ENCODE measurements at regions not wholly inside any gene's neighbourhood (a gene's known extent, or its start where the extent isn't known, plus 50 kb on each side); places are given as distances from the start of the nearest gene placed in this dataset.

DNA sequence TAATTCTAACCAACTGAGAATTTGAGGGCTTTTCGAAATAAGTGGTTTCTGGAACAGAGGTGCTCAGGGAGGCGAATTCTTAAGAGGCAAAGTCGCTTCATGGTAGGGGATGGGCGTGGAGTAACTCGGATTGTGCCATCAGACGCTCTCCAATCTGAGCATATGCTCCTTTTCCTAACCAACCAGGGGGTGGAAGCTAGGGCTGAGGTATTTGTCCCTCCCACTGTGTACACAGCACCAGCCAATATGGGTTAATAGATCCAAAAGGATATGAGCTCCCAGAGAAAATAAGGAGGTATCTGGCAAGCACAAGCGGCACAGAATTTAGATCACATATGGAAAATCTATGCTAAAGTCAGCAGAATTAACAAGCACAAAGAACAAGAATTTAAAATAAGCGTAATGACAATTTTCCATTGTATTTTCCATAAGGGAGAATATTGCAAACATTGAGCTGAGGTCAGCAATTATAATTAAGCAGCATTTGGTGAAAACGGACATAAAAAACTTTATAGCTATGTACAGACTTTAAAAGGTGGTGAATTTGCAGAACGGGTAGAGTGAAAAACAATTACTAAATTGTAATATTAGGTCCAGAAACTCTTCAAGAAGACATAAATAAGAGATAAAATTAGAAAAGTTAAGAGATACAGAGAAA, 55.0 kb upstream of the PHACTR1 start:
- TF ChIP-seq, protein P1, sequence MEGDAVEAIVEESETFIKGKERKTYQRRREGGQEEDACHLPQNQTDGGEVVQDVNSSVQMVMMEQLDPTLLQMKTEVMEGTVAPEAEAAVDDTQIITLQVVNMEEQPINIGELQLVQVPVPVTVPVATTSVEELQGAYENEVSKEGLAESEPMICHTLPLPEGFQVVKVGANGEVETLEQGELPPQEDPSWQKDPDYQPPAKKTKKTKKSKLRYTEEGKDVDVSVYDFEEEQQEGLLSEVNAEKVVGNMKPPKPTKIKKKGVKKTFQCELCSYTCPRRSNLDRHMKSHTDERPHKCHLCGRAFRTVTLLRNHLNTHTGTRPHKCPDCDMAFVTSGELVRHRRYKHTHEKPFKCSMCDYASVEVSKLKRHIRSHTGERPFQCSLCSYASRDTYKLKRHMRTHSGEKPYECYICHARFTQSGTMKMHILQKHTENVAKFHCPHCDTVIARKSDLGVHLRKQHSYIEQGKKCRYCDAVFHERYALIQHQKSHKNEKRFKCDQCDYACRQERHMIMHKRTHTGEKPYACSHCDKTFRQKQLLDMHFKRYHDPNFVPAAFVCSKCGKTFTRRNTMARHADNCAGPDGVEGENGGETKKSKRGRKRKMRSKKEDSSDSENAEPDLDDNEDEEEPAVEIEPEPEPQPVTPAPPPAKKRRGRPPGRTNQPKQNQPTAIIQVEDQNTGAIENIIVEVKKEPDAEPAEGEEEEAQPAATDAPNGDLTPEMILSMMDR (IDR thresholded peaks at IDR 0.05) = no peak
- TF ChIP-seq POLR2A (IDR thresholded peaks at IDR 0.05) = no peak

All from testis (tissue), 2 donors.